ENCODE measurements at regions not wholly inside any gene's neighbourhood (a gene's known extent, or its start where the extent isn't known, plus 50 kb on each side); places are given as distances from the start of the nearest gene placed in this dataset.

- TF ChIP-seq, protein P1, sequence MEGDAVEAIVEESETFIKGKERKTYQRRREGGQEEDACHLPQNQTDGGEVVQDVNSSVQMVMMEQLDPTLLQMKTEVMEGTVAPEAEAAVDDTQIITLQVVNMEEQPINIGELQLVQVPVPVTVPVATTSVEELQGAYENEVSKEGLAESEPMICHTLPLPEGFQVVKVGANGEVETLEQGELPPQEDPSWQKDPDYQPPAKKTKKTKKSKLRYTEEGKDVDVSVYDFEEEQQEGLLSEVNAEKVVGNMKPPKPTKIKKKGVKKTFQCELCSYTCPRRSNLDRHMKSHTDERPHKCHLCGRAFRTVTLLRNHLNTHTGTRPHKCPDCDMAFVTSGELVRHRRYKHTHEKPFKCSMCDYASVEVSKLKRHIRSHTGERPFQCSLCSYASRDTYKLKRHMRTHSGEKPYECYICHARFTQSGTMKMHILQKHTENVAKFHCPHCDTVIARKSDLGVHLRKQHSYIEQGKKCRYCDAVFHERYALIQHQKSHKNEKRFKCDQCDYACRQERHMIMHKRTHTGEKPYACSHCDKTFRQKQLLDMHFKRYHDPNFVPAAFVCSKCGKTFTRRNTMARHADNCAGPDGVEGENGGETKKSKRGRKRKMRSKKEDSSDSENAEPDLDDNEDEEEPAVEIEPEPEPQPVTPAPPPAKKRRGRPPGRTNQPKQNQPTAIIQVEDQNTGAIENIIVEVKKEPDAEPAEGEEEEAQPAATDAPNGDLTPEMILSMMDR (IDR thresholded peaks at IDR 0.05), result no peak
- TF ChIP-seq POLR2A (IDR thresholded peaks at IDR 0.05) (no peak), EP300 (IDR thresholded peaks at IDR 0.05) (no peak)
These were observed 60.3 kb upstream of the GREB1L start for GRCh38 chr18:21181766-21182165.
